ENCODE measurements at regions not wholly inside any gene's neighbourhood (a gene's known extent, or its start where the extent isn't known, plus 50 kb on each side); places are given as distances from the start of the nearest gene placed in this dataset.

DNA sequence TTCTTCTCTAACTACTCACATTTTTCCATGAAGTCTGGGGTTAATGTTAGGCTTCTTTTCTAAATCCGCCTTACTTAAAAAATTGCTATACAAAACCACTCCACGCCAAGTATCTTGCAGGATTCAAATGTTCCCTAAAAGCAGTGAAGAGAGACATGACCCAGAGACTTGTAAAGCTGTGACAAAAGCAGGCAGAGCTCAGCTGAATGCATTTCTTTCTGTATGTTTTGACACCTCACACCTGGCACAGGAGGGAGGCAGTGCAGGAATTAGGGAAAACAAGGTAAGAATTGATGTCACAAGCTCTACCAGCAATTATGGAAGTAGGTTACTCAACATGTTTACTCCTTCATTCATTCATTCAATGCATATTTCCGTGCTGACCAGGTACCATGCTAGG lies 295.0 kb downstream of the RPAP3 start:
- Histone ChIP-seq H2BK120ac (ENCODE audit: low read depth, low read length) (no peak overlapping the region), H3K4ac (ENCODE audit: low read depth in 1 of 2, low read length in 2 of 2) (no peak overlapping the region), H3K4me3 (ENCODE audit: insufficient read depth in 1 of 2, low read depth in 1 of 2, low read length in 2 of 2) (no peak overlapping the region), H2BK5ac (ENCODE audit: low read depth, low read length, poor library complexity, severe bottlenecking) (no peak overlapping the region), H4K91ac (ENCODE audit: low read length) (no peak overlapping the region), H4K8ac (ENCODE audit: low read length) (no peak overlapping the region), H3K36me3 (ENCODE audit: control insufficient read depth in 1 of 2, insufficient read depth in 2 of 2, low read depth in 1 of 2, low read length in 2 of 2) (no peaks in the 10 kb centered on the region), H2BK12ac (ENCODE audit: low read length in 2 of 2) (no peak overlapping the region), H3K9ac (ENCODE audit: low read length) (no peak overlapping the region), H2AK5ac (ENCODE audit: low read length, severe bottlenecking) (no peak overlapping the region), H3K79me1 (replicated peaks; ENCODE audit: low read length, poor library complexity, severe bottlenecking) (no peaks in the 10 kb centered on the region), H3K23ac (ENCODE audit: low read length in 2 of 2) (no peak overlapping the region), H3K4me2 (ENCODE audit: low read length, poor library complexity, severe bottlenecking) (no peak overlapping the region), H2AFZ (ENCODE audit: low read depth, low read length) (no peak overlapping the region), H3K9me3 (ENCODE audit: control insufficient read depth, low read length) (no peaks in the 10 kb centered on the region), H3K27me3 (ENCODE audit: control insufficient read depth in 1 of 2, insufficient read depth in 1 of 2, low read length in 2 of 2) (peaks cover 7 to 21% of the 10 kb centered on the region in 2 experiments), H3K4me1 (ENCODE audit: control insufficient read depth, insufficient read depth, low read depth, low read length) (no peaks in the 10 kb centered on the region), H3K27ac (ENCODE audit: low read length, poor library complexity, severe bottlenecking) (no peak overlapping the region), H3K14ac (ENCODE audit: low read length in 2 of 2) (no peak overlapping the region), H3K18ac (ENCODE audit: low read depth in 1 of 2, low read length in 2 of 2) (no peak overlapping the region), H2BK15ac (ENCODE audit: low read depth, poor library complexity, severe bottlenecking) (no peak overlapping the region)
- WGBS: 87% methylated on average over 3 of the region's 3 CpGs
- no peak for DNase-seq

DNA sequence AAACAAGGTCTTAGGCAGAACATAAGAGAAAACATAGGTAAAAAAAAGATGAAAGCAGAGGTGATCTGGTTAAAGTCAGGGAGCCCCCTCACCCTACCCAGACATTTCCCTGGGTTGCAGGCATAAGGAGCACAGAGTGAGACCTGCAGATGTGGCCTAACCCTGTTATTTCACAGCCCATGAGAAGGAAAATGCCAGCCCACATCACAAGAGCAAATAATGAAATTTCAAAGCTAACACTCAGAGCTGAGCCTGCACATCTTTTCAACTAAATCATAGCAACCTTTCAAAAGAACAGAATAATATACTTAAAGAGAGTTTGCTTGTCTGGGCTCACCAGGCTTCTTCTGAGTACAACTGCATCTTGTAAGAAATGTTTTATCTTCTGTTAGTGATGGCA lies 295.4 kb downstream of the RPAP3 start:
- H2AK5ac ChIP-seq (ENCODE audit: low read length, severe bottlenecking): no peak overlapping the region
- peaks cover 8 to 21% of the 10 kb centered on the region in 2 experiments for H3K27me3 ChIP-seq (ENCODE audit: control insufficient read depth in 1 of 2, insufficient read depth in 1 of 2, low read length in 2 of 2)
- DNase-seq: no peak
- no peak overlapping the region for H2AFZ ChIP-seq (ENCODE audit: low read depth, low read length)
- no peak overlapping the region for H2BK5ac ChIP-seq (ENCODE audit: low read depth, low read length, poor library complexity, severe bottlenecking)
- no peak overlapping the region for H3K23ac ChIP-seq (ENCODE audit: low read length in 2 of 2)
- no peak overlapping the region for H3K4me2 ChIP-seq (ENCODE audit: low read length, poor library complexity, severe bottlenecking)
- H2BK15ac ChIP-seq (ENCODE audit: low read depth, poor library complexity, severe bottlenecking): no peak overlapping the region
- no peak overlapping the region for H3K27ac ChIP-seq (ENCODE audit: low read length, poor library complexity, severe bottlenecking)
- H3K4ac ChIP-seq (ENCODE audit: low read depth in 1 of 2, low read length in 2 of 2): no peak overlapping the region
- no peaks in the 10 kb centered on the region for H3K79me1 ChIP-seq (replicated peaks; ENCODE audit: low read length, poor library complexity, severe bottlenecking)
- no peak overlapping the region for H3K14ac ChIP-seq (ENCODE audit: low read length in 2 of 2)
- H3K36me3 ChIP-seq (ENCODE audit: control insufficient read depth in 1 of 2, insufficient read depth in 2 of 2, low read depth in 1 of 2, low read length in 2 of 2): no peaks in the 10 kb centered on the region
- no peak overlapping the region for H4K91ac ChIP-seq (ENCODE audit: low read length)
- H3K4me3 ChIP-seq (ENCODE audit: insufficient read depth in 1 of 2, low read depth in 1 of 2, low read length in 2 of 2): no peak overlapping the region
- no peak overlapping the region for H2BK120ac ChIP-seq (ENCODE audit: low read depth, low read length)
- no peak overlapping the region for H2BK12ac ChIP-seq (ENCODE audit: low read length in 2 of 2)
- H4K8ac ChIP-seq (ENCODE audit: low read length): no peak overlapping the region
- H3K4me1 ChIP-seq (ENCODE audit: control insufficient read depth, insufficient read depth, low read depth, low read length): no peaks in the 10 kb centered on the region
- H3K18ac ChIP-seq (ENCODE audit: low read depth in 1 of 2, low read length in 2 of 2): no peak overlapping the region
- no peaks in the 10 kb centered on the region for H3K9me3 ChIP-seq (ENCODE audit: control insufficient read depth, low read length)
- no peak overlapping the region for H3K9ac ChIP-seq (ENCODE audit: low read length)

DNA sequence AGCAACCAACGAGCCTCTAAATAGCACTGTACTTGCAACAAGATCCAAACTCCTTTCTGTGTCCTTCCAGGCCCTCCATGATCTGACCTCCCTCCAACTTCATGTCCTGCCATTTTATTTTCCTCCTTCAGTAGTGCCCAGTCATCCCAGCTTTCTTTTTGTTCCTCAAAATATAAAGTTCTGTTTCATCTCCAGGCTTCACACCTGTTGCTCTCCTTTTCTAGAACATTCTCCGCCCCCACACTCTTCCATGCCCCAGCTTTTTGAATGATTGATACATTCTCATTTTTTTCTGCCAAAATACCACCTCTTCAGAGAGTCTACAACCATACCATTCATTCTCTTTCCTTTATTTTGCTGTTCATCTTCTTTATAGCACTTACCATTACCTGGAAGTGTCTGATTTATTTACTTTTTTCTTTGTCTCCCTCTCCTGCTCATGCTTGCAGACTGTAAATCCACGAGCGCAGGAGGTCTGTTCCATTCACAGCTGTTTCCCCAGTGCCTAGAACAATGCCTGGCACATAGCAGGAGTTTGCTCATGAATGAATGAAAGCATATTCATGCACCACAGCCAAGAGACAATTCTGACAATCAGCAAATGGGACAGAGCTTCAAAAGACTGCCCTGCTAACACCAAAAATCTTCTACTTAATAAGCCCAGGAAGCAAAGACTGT lies 296.4 kb downstream of the RPAP3 start:
- no peaks in the 10 kb centered on the region for H3K79me1 ChIP-seq (replicated peaks; ENCODE audit: low read length, poor library complexity, severe bottlenecking)
- H3K23ac ChIP-seq (ENCODE audit: low read length in 2 of 2): no peak overlapping the region
- no peak overlapping the region for H3K27ac ChIP-seq (ENCODE audit: low read length, poor library complexity, severe bottlenecking)
- no peaks in the 10 kb centered on the region for H3K36me3 ChIP-seq (ENCODE audit: control insufficient read depth in 1 of 2, insufficient read depth in 2 of 2, low read depth in 1 of 2, low read length in 2 of 2)
- DNase-seq: no peak
- no peak overlapping the region for H3K18ac ChIP-seq (ENCODE audit: low read depth in 1 of 2, low read length in 2 of 2)
- no peak overlapping the region for H3K4me3 ChIP-seq (ENCODE audit: insufficient read depth in 1 of 2, low read depth in 1 of 2, low read length in 2 of 2)
- no peak overlapping the region for H2AFZ ChIP-seq (ENCODE audit: low read depth, low read length)
- no peak overlapping the region for H4K91ac ChIP-seq (ENCODE audit: low read length)
- no peak overlapping the region for H2BK12ac ChIP-seq (ENCODE audit: low read length in 2 of 2)
- peaks cover 8 to 21% of the 10 kb centered on the region in 2 experiments for H3K27me3 ChIP-seq (ENCODE audit: control insufficient read depth in 1 of 2, insufficient read depth in 1 of 2, low read length in 2 of 2)
- H3K14ac ChIP-seq (ENCODE audit: low read length in 2 of 2): no peak overlapping the region
- no peak overlapping the region for H4K8ac ChIP-seq (ENCODE audit: low read length)
- no peaks in the 10 kb centered on the region for H3K9me3 ChIP-seq (ENCODE audit: control insufficient read depth, low read length)
- no peak overlapping the region for H3K4ac ChIP-seq (ENCODE audit: low read depth in 1 of 2, low read length in 2 of 2)
- no peaks in the 10 kb centered on the region for H3K4me1 ChIP-seq (ENCODE audit: control insufficient read depth, insufficient read depth, low read depth, low read length)
- H2BK15ac ChIP-seq (ENCODE audit: low read depth, poor library complexity, severe bottlenecking): no peak overlapping the region
- 75% methylated on average over 4 of the region's 4 CpGs for WGBS
- H2BK120ac ChIP-seq (ENCODE audit: low read depth, low read length): no peak overlapping the region
- H3K9ac ChIP-seq (ENCODE audit: low read length): no peak overlapping the region
- H2AK5ac ChIP-seq (ENCODE audit: low read length, severe bottlenecking): no peak overlapping the region
- no peak overlapping the region for H3K4me2 ChIP-seq (ENCODE audit: low read length, poor library complexity, severe bottlenecking)
- H2BK5ac ChIP-seq (ENCODE audit: low read depth, low read length, poor library complexity, severe bottlenecking): no peak overlapping the region

DNA sequence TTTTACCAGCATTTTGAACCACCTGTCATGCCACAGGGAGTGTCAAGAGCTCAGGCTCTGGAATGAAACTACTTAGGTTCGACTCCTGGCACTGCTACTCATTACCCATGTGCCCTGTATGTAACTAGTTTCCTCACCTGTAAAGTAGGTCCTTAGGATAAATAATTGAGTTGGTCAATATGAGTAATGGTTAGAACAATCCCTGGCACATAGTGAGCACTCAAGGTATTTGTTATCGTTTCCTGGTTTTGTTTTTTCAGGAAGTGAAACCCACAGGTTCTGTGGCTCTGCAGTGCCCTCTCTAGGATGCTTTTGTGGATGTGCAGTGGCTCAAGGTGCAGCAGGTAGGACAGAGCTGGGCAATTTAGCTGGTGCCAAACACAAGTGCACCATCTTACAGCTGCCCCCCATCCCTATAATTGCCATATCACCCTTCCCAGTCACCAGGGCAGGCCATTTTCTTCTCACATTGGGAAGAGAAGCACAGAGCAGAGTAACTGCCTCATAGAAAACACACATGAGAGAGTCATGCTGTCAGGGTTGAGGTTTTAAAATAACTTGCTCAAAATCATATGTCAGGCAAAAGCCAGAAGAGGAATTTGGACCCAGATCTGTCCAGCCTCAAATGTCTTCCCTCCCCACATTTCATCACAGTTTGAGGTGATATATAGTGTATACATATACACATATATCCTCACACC lies 297.5 kb downstream of the RPAP3 start:
- Histone ChIP-seq H2AFZ (ENCODE audit: low read depth, low read length) (no peak overlapping the region), H2BK15ac (ENCODE audit: low read depth, poor library complexity, severe bottlenecking) (no peak overlapping the region), H3K4me2 (ENCODE audit: low read length, poor library complexity, severe bottlenecking) (no peak overlapping the region), H2BK120ac (ENCODE audit: low read depth, low read length) (no peak overlapping the region), H4K8ac (ENCODE audit: low read length) (no peak overlapping the region), H3K4me1 (ENCODE audit: control insufficient read depth, insufficient read depth, low read depth, low read length) (no peaks in the 10 kb centered on the region), H3K36me3 (ENCODE audit: control insufficient read depth in 1 of 2, insufficient read depth in 2 of 2, low read depth in 1 of 2, low read length in 2 of 2) (no peaks in the 10 kb centered on the region), H3K9me3 (ENCODE audit: control insufficient read depth, low read length) (no peaks in the 10 kb centered on the region), H3K4me3 (ENCODE audit: insufficient read depth in 1 of 2, low read depth in 1 of 2, low read length in 2 of 2) (no peak overlapping the region), H2AK5ac (ENCODE audit: low read length, severe bottlenecking) (no peak overlapping the region), H4K91ac (ENCODE audit: low read length) (no peak overlapping the region), H3K23ac (ENCODE audit: low read length in 2 of 2) (no peak overlapping the region), H2BK12ac (ENCODE audit: low read length in 2 of 2) (no peak overlapping the region), H3K9ac (ENCODE audit: low read length) (no peak overlapping the region), H3K14ac (ENCODE audit: low read length in 2 of 2) (no peak overlapping the region), H2BK5ac (ENCODE audit: low read depth, low read length, poor library complexity, severe bottlenecking) (no peak overlapping the region), H3K27ac (ENCODE audit: low read length, poor library complexity, severe bottlenecking) (no peak overlapping the region), H3K27me3 (ENCODE audit: control insufficient read depth in 1 of 2, insufficient read depth in 1 of 2, low read length in 2 of 2) (peaks cover 8 to 21% of the 10 kb centered on the region in 2 experiments), H3K18ac (ENCODE audit: low read depth in 1 of 2, low read length in 2 of 2) (no peak overlapping the region), H3K79me1 (replicated peaks; ENCODE audit: low read length, poor library complexity, severe bottlenecking) (no peaks in the 10 kb centered on the region), H3K4ac (ENCODE audit: low read depth in 1 of 2, low read length in 2 of 2) (no peak overlapping the region)
- 56% methylated on average over 2 of the region's 2 CpGs for WGBS
- no peak for DNase-seq
